Tibial nerve (tissue), 4 donors: ENCODE measurements at regions not wholly inside any gene's neighbourhood (a gene's known extent, or its start where the extent isn't known, plus 50 kb on each side); places are given as distances from the start of the nearest gene placed in this dataset.

Experiments used
- CTCF ChIP-seq, 5 experiments: fragments of 200-600 bp in 3 of 5; fragments of 450-650 bp in 2 of 5; sonication (generic) in 3 of 5; IDR thresholded peaks; one replicate each; pipeline ENCODE4 v1.5.1; 2016 to 2019; ENCODE audit warnings: antibody characterized with exemption in 5 of 5, mild to moderate bottlenecking in 3 of 5, moderate library complexity in 2 of 5
- EP300 ChIP-seq, 2 donors: sonication (generic); formaldehyde crosslinking; IDR thresholded peaks; one replicate each; pipeline ENCODE4 v1.6.1; 2017; ENCODE audit warnings: antibody characterized with exemption in 2 of 2, mild to moderate bottlenecking in 1 of 2
- POLR2A ChIP-seq, 2 donors: fragments of 450-650 bp; IDR thresholded peaks; one replicate each; pipeline ENCODE4 v1.6.1; 2017; ENCODE audit warnings: antibody characterized with exemption in 2 of 2, mild to moderate bottlenecking in 2 of 2, moderate library complexity in 2 of 2

GRCh38 chr11:35064114-35064800 lies 74.7 kb upstream of the CD44 start:
- no peak for TF ChIP-seq CTCF (IDR thresholded peaks at IDR 0.05)
- no peak for TF ChIP-seq POLR2A (IDR thresholded peaks at IDR 0.05)
- no peak for TF ChIP-seq EP300 (IDR thresholded peaks at IDR 0.05)
